Osteoblast (primary cell): ENCODE measurements at regions not wholly inside any gene's neighbourhood (a gene's known extent, or its start where the extent isn't known, plus 50 kb on each side); places are given as distances from the start of the nearest gene placed in this dataset.

Source experiments
- DNase-seq: peaks from one replicate; pipeline ENCODE4 v3.0.0; 2011; ENCODE audit warnings: low spot score, mixed read lengths; ENCODE audit not compliant: insufficient read length; ENCODE audit errors: missing footprints
- H2AFZ ChIP-seq: 2 replicates; pipeline ENCODE4 v1.6.0; 2011; ENCODE audit warnings: mild to moderate bottlenecking, low read length
- H3K27ac ChIP-seq: 2 replicates; pipeline ENCODE4 v1.5.1; 2011; ENCODE audit warnings: mild to moderate bottlenecking, low read depth, low read length, moderate library complexity
- H3K27me3 ChIP-seq: 2 replicates; pipeline ENCODE4 v1.6.0; 2012; ENCODE audit warnings: mild to moderate bottlenecking, control low read depth, inconsistent platforms, low read length, moderate library complexity; ENCODE audit not compliant: insufficient read depth
- H3K36me3 ChIP-seq: 2 replicates; pipeline ENCODE4 v1.5.1; 2011; ENCODE audit warnings: mild to moderate bottlenecking, low read length, control low read depth, moderate library complexity; ENCODE audit not compliant: insufficient read depth
- H3K4me1 ChIP-seq: 2 replicates; pipeline ENCODE4 v1.5.1; 2011; ENCODE audit warnings: mild to moderate bottlenecking, low read length, control low read depth, moderate library complexity; ENCODE audit not compliant: insufficient read depth
- H3K4me2 ChIP-seq: 2 replicates; pipeline ENCODE4 v1.6.0; 2011; ENCODE audit warnings: mild to moderate bottlenecking, low read length; ENCODE audit not compliant: insufficient read depth
- H3K4me3 ChIP-seq: fragments of 200-600 bp; sonication (generic); 3 replicates; pipeline ENCODE4 v1.5.1; 2012; ENCODE audit warnings: mild to moderate bottlenecking, low read length, inconsistent platforms; ENCODE audit not compliant: insufficient read depth
- H3K79me2 ChIP-seq: 2 replicates; pipeline ENCODE4 v1.6.0; 2012; ENCODE audit warnings: mild to moderate bottlenecking, low read length, control low read depth, inconsistent platforms; ENCODE audit not compliant: insufficient read depth
- H3K9me3 ChIP-seq: 2 replicates; pipeline ENCODE4 v1.5.1; 2011; ENCODE audit warnings: low read depth, low read length, control low read depth
- H4K20me1 ChIP-seq: 2 replicates; pipeline ENCODE4 v1.6.0; 2012; ENCODE audit warnings: mild to moderate bottlenecking, low read length, control low read depth; ENCODE audit not compliant: insufficient read depth
- CTCF ChIP-seq: IDR thresholded peaks from 2 replicates; pipeline ENCODE4 v1.5.1; 2011; ENCODE audit warnings: mild to moderate bottlenecking, low read depth, low read length, moderate library complexity; ENCODE audit errors: extremely low read depth

- Histone ChIP-seq H3K27ac (no peak overlapping the region), H3K4me1 (no peaks in the 10 kb centered on the region), H4K20me1 (no peaks in the 10 kb centered on the region), H2AFZ (no peak overlapping the region), H3K9me3 (no peaks in the 10 kb centered on the region), H3K27me3 (no peaks in the 10 kb centered on the region), H3K79me2 (no peaks in the 10 kb centered on the region), H3K4me2 (no peak overlapping the region), H3K4me3 (no peak overlapping the region), H3K36me3 (no peaks in the 10 kb centered on the region)
- TF ChIP-seq CTCF: no peak
- DNase-seq: no peak
Measured at GRCh38 chr9:107991581-107991980, 502.0 kb upstream of the KLF4 start.

GRCh38 chr9:107989544-107989943, 500.0 kb upstream of the KLF4 start:
- Histone ChIP-seq H2AFZ (no peak overlapping the region), H4K20me1 (no peaks in the 10 kb centered on the region), H3K79me2 (no peaks in the 10 kb centered on the region), H3K27ac (no peak overlapping the region), H3K4me3 (no peak overlapping the region), H3K4me2 (no peak overlapping the region), H3K27me3 (no peaks in the 10 kb centered on the region), H3K4me1 (no peaks in the 10 kb centered on the region), H3K36me3 (no peaks in the 10 kb centered on the region), H3K9me3 (no peaks in the 10 kb centered on the region)
- DNase-seq: no peak
- TF ChIP-seq CTCF: no peak

GRCh38 chr9:107989099-107989498, 499.5 kb upstream of the KLF4 start:
- Histone ChIP-seq H3K4me1 (no peaks in the 10 kb centered on the region), H4K20me1 (no peaks in the 10 kb centered on the region), H3K4me3 (no peak overlapping the region), H3K27me3 (no peaks in the 10 kb centered on the region), H2AFZ (no peak overlapping the region), H3K27ac (no peak overlapping the region), H3K36me3 (no peaks in the 10 kb centered on the region), H3K4me2 (no peak overlapping the region), H3K9me3 (no peaks in the 10 kb centered on the region), H3K79me2 (no peaks in the 10 kb centered on the region)
- no peak for TF ChIP-seq CTCF
- DNase-seq: no peak

- Histone ChIP-seq H3K4me3 (no peak overlapping the region), H3K79me2 (no peaks in the 10 kb centered on the region), H4K20me1 (no peaks in the 10 kb centered on the region), H3K27ac (no peak overlapping the region), H3K4me2 (no peak overlapping the region), H3K36me3 (no peaks in the 10 kb centered on the region), H2AFZ (no peak overlapping the region), H3K9me3 (no peaks in the 10 kb centered on the region), H3K27me3 (no peaks in the 10 kb centered on the region), H3K4me1 (no peaks in the 10 kb centered on the region)
- no peak for DNase-seq
- no peak for TF ChIP-seq CTCF
Measured at GRCh38 chr9:107984956-107985355, 495.4 kb upstream of the KLF4 start.
